Stomach (tissue), 8 donors: ENCODE measurements at regions not wholly inside any gene's neighbourhood (a gene's known extent, or its start where the extent isn't known, plus 50 kb on each side); places are given as distances from the start of the nearest gene placed in this dataset.
"Not testable (repeated sequence)": the region's sequence is repeated elsewhere in the genome, so short reads cannot be mapped to it uniquely, and the experiment has no call there.

Experiments
- DNase-seq, 2 donors: peaks; one replicate each; pipeline versions ENCODE4 v3.0.0 to v3.0.0-alpha.2; 2013 to 2019
- H3K27ac ChIP-seq, 5 donors: fragments of 200-600 bp in 4 of 5; sonication (generic) in 4 of 5; one replicate each; pipeline ENCODE4 v1.5.1; 2013 to 2019; ENCODE audit warnings: mild to moderate bottlenecking in 1 of 5, moderate library complexity in 1 of 5
- H3K27me3 ChIP-seq, 3 donors: fragments of 200-600 bp; sonication (generic); one replicate each; pipeline ENCODE4 v1.5.1; 2017 to 2019; ENCODE audit warnings: mixed run types in 1 of 3
- H3K36me3 ChIP-seq, 4 donors: fragments of 200-600 bp; sonication (generic); 1 replicate in 3 of 4; 2 replicates in 1 of 4; pipeline ENCODE4 v1.5.1; 2016 to 2019
- H3K4me1 ChIP-seq, 4 donors: fragments of 200-600 bp; sonication (generic); one replicate each; pipeline ENCODE4 v1.5.1; 2016 to 2019
- H3K4me3 ChIP-seq, 4 donors: fragments of 200-600 bp; sonication (generic) in 3 of 4; one replicate each; pipeline ENCODE4 v1.5.1; 2016 to 2019; ENCODE audit warnings: mild to moderate bottlenecking in 1 of 4
- H3K9me3 ChIP-seq, 4 donors: fragments of 200-600 bp; sonication (generic); one replicate each; pipeline ENCODE4 v1.5.1; 2016 to 2019
- CTCF ChIP-seq, 7 experiments: fragments of 450-650 bp in 4 of 7; fragments of 200-600 bp in 3 of 7; sonication (generic) in 3 of 7; IDR thresholded peaks; one replicate each; pipeline ENCODE4 v1.5.1; 2016 to 2019; ENCODE audit warnings: antibody characterized with exemption in 7 of 7, control low read depth in 2 of 7, mild to moderate bottlenecking in 1 of 7
- EP300 ChIP-seq: sonication (generic); formaldehyde crosslinking; IDR thresholded peaks from one replicate; pipeline ENCODE4 v1.6.1; 2017; ENCODE audit warnings: antibody characterized with exemption
- POLR2A ChIP-seq, 4 donors: fragments of 450-650 bp; IDR thresholded peaks; one replicate each; pipeline ENCODE4 v1.6.1; 2016; ENCODE audit warnings: antibody characterized with exemption in 4 of 4, control low read depth in 2 of 4, mild to moderate bottlenecking in 1 of 4, moderate library complexity in 1 of 4
- POLR2AphosphoS5 ChIP-seq, 3 donors: sonication (generic); formaldehyde crosslinking; IDR thresholded peaks; one replicate each; pipeline ENCODE4 v1.6.1; 2016; ENCODE audit warnings: antibody characterized with exemption in 3 of 3
- WGBS, 5 donors: extraction: QIAGEN DNeasy Blood & Tissue Kit in 3 of 5; methylation state at CpG; one replicate each; pipeline versions ENCODE4 v1.1.5 to v1.1.7; 2013 to 2018; 5-methylcytosine and 5-hydroxymethylcytosine counted together
- intact Hi-C: fragments of 100-400 bp; cut with DNase I; formaldehyde crosslinking; loops from one replicate; pipeline ENCODE4 v1.15.1; 2023; ENCODE audit warnings: low total_unique reads
- donor health status: healthy with polysubstance abuse.
- donor health status: Bipolar disorder and iron deficiency.
- donor health status: healthy.

- TF ChIP-seq POLR2A (IDR thresholded peaks at IDR 0.05), result no peak
- no peak for TF ChIP-seq CTCF (IDR thresholded peaks at IDR 0.05)
- TF ChIP-seq EP300, result no peak
- no peak for TF ChIP-seq POLR2AphosphoS5 (IDR thresholded peaks at IDR 0.05)
- intact Hi-C loops, result no loop called here
- WGBS, 5 donors, result 57 to 72% (median 61%) methylated on average over 1 of the region's 1 CpG
- Histone ChIP-seq H3K4me1 (no peaks in the 10 kb centered on the region), H3K9me3 (peaks cover 0 to 44% (median 14%) of the 10 kb centered on the region in 4 donors), H3K36me3 (no peaks in the 10 kb centered on the region), H3K27ac (no peak overlapping the region), H3K27me3 (no peaks in the 10 kb centered on the region), H3K4me3 (no peak overlapping the region)
- DNase-seq, result no peak
Measured at GRCh38 chr7:145382762-145383161, 546.9 kb upstream of the TPK1 start.

- WGBS, 5 donors, result 50 to 64% (median 61%) methylated on average over 2 of the region's 2 CpGs
- no peak for DNase-seq
- no peak overlapping the region for H3K4me3 ChIP-seq
- TF ChIP-seq EP300 (no peak), CTCF (IDR thresholded peaks at IDR 0.05) (no peak), POLR2A (IDR thresholded peaks at IDR 0.05) (no peak), POLR2AphosphoS5 (IDR thresholded peaks at IDR 0.05) (no peak)
- H3K27me3 ChIP-seq, result no peaks in the 10 kb centered on the region
- H3K27ac ChIP-seq, result no peak overlapping the region
- intact Hi-C loops, result no loop called here
- peaks cover 0 to 11% (median 0%) of the 10 kb centered on the region in 4 donors for H3K9me3 ChIP-seq
- no peaks in the 10 kb centered on the region for H3K4me1 ChIP-seq
- no peaks in the 10 kb centered on the region for H3K36me3 ChIP-seq
Measured at GRCh38 chr7:145378197-145378596, 542.3 kb upstream of the TPK1 start.

- DNase-seq, result no peak
- WGBS, 5 donors, result 93 to 97% (median 95%) methylated on average over 27 to 47 of the region's 47 CpGs
Measured at GRCh38 chr7:145360511-145361100, 524.8 kb upstream of the TPK1 start.

GRCh38 chr7:145350334-145350733, 514.5 kb upstream of the TPK1 start:
- no peak for DNase-seq

More at GRCh38 chr7:145360511-145361100, 524.8 kb upstream of the TPK1 start:
- Histone ChIP-seq H3K36me3 (no peaks in the 10 kb centered on the region), H3K4me1 (no peaks in the 10 kb centered on the region), H3K27me3 (no peaks in the 10 kb centered on the region), H3K27ac (no peak overlapping the region), H3K4me3 (no peak overlapping the region), H3K9me3 (peaks cover 0 to 21% (median 8%) of the 10 kb centered on the region in 4 donors)
- TF ChIP-seq POLR2AphosphoS5 (IDR thresholded peaks at IDR 0.05) (no peak), EP300 (no peak), CTCF (IDR thresholded peaks at IDR 0.05) (no peak), POLR2A (IDR thresholded peaks at IDR 0.05) (no peak)
- intact Hi-C loops, result no loop called here

GRCh38 chr7:145349452-145349851, 513.6 kb upstream of the TPK1 start:
- intact Hi-C loops, H3K4me1 ChIP-seq: not testable (repeated sequence)
- H3K9me3 ChIP-seq, result peaks cover 0 to 35% (median 0%) of the 10 kb centered on the region in 4 donors

More at GRCh38 chr7:145350334-145350733, 514.5 kb upstream of the TPK1 start:
- H3K4me1 ChIP-seq, result no peaks in the 10 kb centered on the region
- H3K4me3 ChIP-seq, result no peak overlapping the region
- 84 to 94% (median 93%) methylated on average over 3 of the region's 3 CpGs for WGBS, 5 donors
- no peaks in the 10 kb centered on the region for H3K36me3 ChIP-seq
- H3K27me3 ChIP-seq, result no peaks in the 10 kb centered on the region
- peaks cover 0 to 35% (median 0%) of the 10 kb centered on the region in 4 donors for H3K9me3 ChIP-seq
- H3K27ac ChIP-seq, result no peak overlapping the region
- no peak for TF ChIP-seq POLR2AphosphoS5 (IDR thresholded peaks at IDR 0.05)
- no peak for TF ChIP-seq POLR2A (IDR thresholded peaks at IDR 0.05)
- no peak for TF ChIP-seq EP300
- TF ChIP-seq CTCF (IDR thresholded peaks at IDR 0.05), result no peak
- intact Hi-C loops, result no loop called here

More at GRCh38 chr7:145349452-145349851, 513.6 kb upstream of the TPK1 start:
- H3K4me3 ChIP-seq, H3K36me3 ChIP-seq, H3K27me3 ChIP-seq, H3K27ac ChIP-seq, DNase-seq: not testable (repeated sequence)
